GM06990 (cell line): ENCODE measurements at regions not wholly inside any gene's neighbourhood (a gene's known extent, or its start where the extent isn't known, plus 50 kb on each side); places are given as distances from the start of the nearest gene placed in this dataset.

Experiments used
- DNase-seq: peaks from one replicate; pipeline ENCODE4 v3.0.0-alpha.2; 2011; ENCODE audit not compliant: insufficient read length; ENCODE audit errors: extremely low read depth
- H3K27me3 ChIP-seq: replicated peaks from 2 replicates; pipeline ENCODE4 v1.6.0; 2011; ENCODE audit warnings: low read length; ENCODE audit not compliant: control insufficient read depth, insufficient read depth
- H3K36me3 ChIP-seq: 2 replicates; pipeline ENCODE4 v1.5.1; 2011; ENCODE audit warnings: low read length; ENCODE audit not compliant: control insufficient read depth, insufficient read depth
- H3K4me3 ChIP-seq: replicated peaks from 2 replicates; pipeline ENCODE4 v1.5.1; 2011; ENCODE audit warnings: low read depth, mild to moderate bottlenecking, control low read depth, low read length
- CTCF ChIP-seq: IDR thresholded peaks from 2 replicates; pipeline ENCODE4 v1.5.1; 2011; ENCODE audit warnings: low read length, control low read depth, mild to moderate bottlenecking, inconsistent platforms; ENCODE audit not compliant: insufficient read depth, poor library complexity, severe bottlenecking

DNA sequence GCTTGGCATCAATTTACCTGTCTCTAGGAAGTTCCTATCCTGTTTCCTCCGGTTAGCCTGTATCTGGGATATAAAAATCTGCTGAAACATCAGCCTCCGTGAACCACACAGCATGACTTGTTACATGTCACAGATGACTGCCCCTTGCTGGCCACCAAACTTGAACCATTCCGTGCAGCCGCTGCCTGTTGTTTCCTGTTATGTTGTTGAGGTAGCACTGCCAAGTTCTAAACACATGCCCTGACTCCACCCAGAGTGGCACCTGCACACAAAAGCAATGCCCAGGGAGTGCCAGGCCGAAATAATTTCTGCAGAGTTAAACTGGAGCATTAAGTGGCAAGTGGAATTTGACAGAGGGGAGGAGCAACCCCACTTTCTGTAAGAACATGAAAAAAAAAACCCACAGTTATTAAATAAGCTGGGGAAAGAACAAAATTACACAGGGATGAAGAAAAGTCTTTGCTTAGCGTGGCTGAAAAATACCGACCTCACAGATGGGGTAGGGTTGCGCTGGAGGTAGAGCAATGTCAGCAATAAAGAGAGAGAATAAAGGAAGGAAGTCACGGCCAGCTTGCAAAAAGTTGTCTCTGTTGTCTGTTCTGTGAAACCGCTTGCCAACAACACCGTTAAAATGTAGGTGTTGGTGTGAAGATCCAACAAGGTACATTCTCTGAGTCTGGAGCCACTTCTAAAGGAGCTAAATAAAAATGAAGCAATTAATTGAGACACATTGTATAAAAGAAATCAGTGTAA is 174.6 kb upstream of the CDH13 start:
- no peak overlapping the region for H3K4me3 ChIP-seq
- no peaks in the 10 kb centered on the region for H3K36me3 ChIP-seq
- DNase-seq = no peak
- TF ChIP-seq CTCF = no peak
- peaks cover 2% of the 10 kb centered on the region for H3K27me3 ChIP-seq

GRCh38 chr16:82451449-82451848 is 175.3 kb upstream of the CDH13 start:
- Histone ChIP-seq H3K27me3 (peaks cover 2% of the 10 kb centered on the region), H3K4me3 (no peak overlapping the region), H3K36me3 (no peaks in the 10 kb centered on the region)
- no peak for TF ChIP-seq CTCF
- DNase-seq = no peak

- no peak for TF ChIP-seq CTCF
- Histone ChIP-seq H3K4me3 (no peak overlapping the region), H3K27me3 (no peaks in the 10 kb centered on the region; the same call in 1 of the 2 replicates), H3K36me3 (no peaks in the 10 kb centered on the region)
- no peak for DNase-seq
These were observed 186.4 kb upstream of the CDH13 start for GRCh38 chr16:82440336-82440735.

GRCh38 chr16:82439678-82440293 is 187.0 kb upstream of the CDH13 start:
- Histone ChIP-seq H3K27me3 (no peaks in the 10 kb centered on the region; the same call in 1 of the 2 replicates), H3K36me3 (no peaks in the 10 kb centered on the region), H3K4me3 (no peak overlapping the region)
- peak; percentile 56 for TF ChIP-seq CTCF
- DNase-seq = no peak

- DNase-seq = no peak
- no peak for TF ChIP-seq CTCF
- Histone ChIP-seq H3K4me3 (no peak overlapping the region), H3K27me3 (no peaks in the 10 kb centered on the region), H3K36me3 (no peaks in the 10 kb centered on the region)
These were observed 193.7 kb upstream of the CDH13 start for GRCh38 chr16:82433042-82433441.
